Activated CD8-positive, alpha-beta T cell treated with anti-CD3 and anti-CD28 coated beads for 36 hours (primary cell): ENCODE measurements at regions not wholly inside any gene's neighbourhood (a gene's known extent, or its start where the extent isn't known, plus 50 kb on each side); places are given as distances from the start of the nearest gene placed in this dataset.

Experiments used
- ATAC-seq: fragments of 200-7000 bp; cut with Tn5 transposase; one replicate; pipeline ENCODE4 v1.10.0; 2021; ENCODE audit warnings: mild to moderate bottlenecking, moderate library complexity
- CTCF ChIA-PET: fragments of 350-600 bp; sonication (Branson Sonifier 250); formaldehyde crosslinking; loops from one replicate; lab custom pipeline; 2021; ENCODE audit warnings: antibody characterized with exemption; lab: Charles Lee
- POLR2A ChIA-PET: fragments of 350-600 bp; sonication (Branson Sonifier 250); formaldehyde crosslinking; loops from one replicate; lab custom pipeline; 2021; ENCODE audit warnings: antibody characterized with exemption; lab: Charles Lee
- DNase-seq: peaks from one replicate; pipeline ENCODE4 v3.0.0-alpha.2; 2020
- H3K27ac Mint-ChIP-seq: one replicate; pipeline ENCODE4 v1.8.0; 2021; ENCODE audit warnings: mild to moderate bottlenecking, mixed read lengths
- H3K27me3 Mint-ChIP-seq: one replicate; pipeline ENCODE4 v1.8.0; 2021; ENCODE audit warnings: mixed read lengths
- H3K36me3 Mint-ChIP-seq: one replicate; pipeline ENCODE4 v1.8.0; 2021; ENCODE audit warnings: low read depth, mixed read lengths
- H3K4me1 Mint-ChIP-seq: one replicate; pipeline ENCODE4 v1.8.0; 2021; ENCODE audit warnings: low read depth, mixed read lengths
- H3K4me3 Mint-ChIP-seq: one replicate; pipeline ENCODE4 v1.8.0; 2021; ENCODE audit warnings: mild to moderate bottlenecking, moderate library complexity, mixed read lengths
- H3K9me3 Mint-ChIP-seq: one replicate; pipeline ENCODE4 v1.8.0; 2021; ENCODE audit warnings: mixed read lengths
- CTCF ChIP-seq: fragments of 200-600 bp; IDR thresholded peaks from one replicate; pipeline ENCODE4 v1.8.0; 2022; ENCODE audit warnings: antibody characterized with exemption, mild to moderate bottlenecking
- intact Hi-C: fragments of 100-400 bp; cut with micrococcal nuclease; formaldehyde crosslinking; loops from one replicate; pipeline ENCODE4 v1.10.0; 2022

DNA sequence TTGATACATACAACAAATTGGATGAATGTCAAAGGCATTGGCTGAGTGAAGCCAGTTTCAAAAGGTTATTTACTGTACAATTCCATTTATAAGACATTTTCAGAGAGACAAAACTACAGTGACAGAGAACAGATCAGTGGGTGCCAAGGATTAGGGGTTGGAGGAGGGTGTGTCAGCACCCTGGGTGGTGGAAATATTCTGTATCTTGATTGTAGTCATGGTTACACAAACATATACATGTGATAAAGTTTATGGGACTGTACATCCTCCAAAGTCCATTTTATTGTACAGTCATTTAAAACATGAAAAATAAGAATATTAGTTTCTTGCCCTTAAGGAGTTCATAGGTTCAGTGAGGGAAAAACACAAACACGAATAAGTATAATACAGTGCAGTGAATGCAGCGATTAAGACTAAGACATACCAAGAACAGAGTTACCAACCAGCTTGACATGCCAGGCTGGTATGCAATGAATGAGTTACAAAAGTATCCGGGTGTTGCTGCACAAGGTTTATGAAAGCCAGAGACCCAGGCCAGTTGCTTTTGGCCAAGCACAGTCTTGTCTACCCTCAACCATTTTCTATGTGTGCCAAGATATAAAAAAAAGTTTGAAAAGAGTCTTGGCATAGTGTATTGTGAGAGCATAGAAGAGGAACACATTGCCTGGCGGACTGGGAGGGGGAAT, 123.6 kb downstream of the MSL3 start:
- ATAC-seq = no peak
- no peaks in the 10 kb centered on the region for H3K36me3 Mint-ChIP-seq
- intact Hi-C loops = no loop called here
- H3K9me3 Mint-ChIP-seq = no peaks in the 10 kb centered on the region
- DNase-seq = no peak
- H3K27ac Mint-ChIP-seq = no peak overlapping the region
- H3K4me1 Mint-ChIP-seq = no peaks in the 10 kb centered on the region
- ChIA-PET POLR2A (no interaction called here), CTCF (no interaction called here)
- no peak overlapping the region for H3K4me3 Mint-ChIP-seq
- H3K27me3 Mint-ChIP-seq = no peaks in the 10 kb centered on the region
- no peak for TF ChIP-seq CTCF

DNA sequence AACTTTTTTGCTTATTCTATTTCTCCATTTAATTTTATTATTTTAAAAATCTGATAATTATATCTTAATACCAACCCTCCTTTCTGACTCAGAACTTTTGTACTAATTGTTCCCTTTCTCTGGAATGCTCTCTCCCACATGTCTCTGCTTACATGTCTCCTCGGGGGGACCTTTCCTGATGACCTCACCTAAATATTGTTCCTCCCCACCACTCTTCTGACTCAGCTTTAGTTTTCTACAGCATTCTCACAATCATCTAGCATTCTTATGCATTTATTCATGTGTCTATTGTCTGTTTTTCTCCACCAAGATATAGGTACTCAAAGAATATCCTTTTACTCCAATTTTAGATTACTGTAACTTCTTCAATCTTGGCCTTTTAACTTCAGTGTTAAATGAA, 128.7 kb downstream of the MSL3 start:
- Mint-ChIP-seq H3K4me3 (no peak overlapping the region), H3K27me3 (no peaks in the 10 kb centered on the region), H3K9me3 (no peaks in the 10 kb centered on the region), H3K4me1 (no peaks in the 10 kb centered on the region), H3K27ac (no peak overlapping the region), H3K36me3 (no peaks in the 10 kb centered on the region)
- CTCF ChIA-PET = no interaction called here
- DNase-seq = no peak
- intact Hi-C loops = no loop called here
- no peak for TF ChIP-seq CTCF
- ATAC-seq = no peak
- POLR2A ChIA-PET = no interaction called here

GRCh38 chrX:11887175-11887574, 129.1 kb downstream of the MSL3 start:
- H3K4me1 Mint-ChIP-seq = no peaks in the 10 kb centered on the region
- CTCF ChIA-PET = no interaction called here
- no peak for TF ChIP-seq CTCF
- H3K4me3 Mint-ChIP-seq = no peak overlapping the region
- no peaks in the 10 kb centered on the region for H3K9me3 Mint-ChIP-seq
- H3K27ac Mint-ChIP-seq = no peak overlapping the region
- no peaks in the 10 kb centered on the region for H3K27me3 Mint-ChIP-seq
- POLR2A ChIA-PET = no interaction called here
- intact Hi-C loops = no loop called here
- ATAC-seq (no peak), DNase-seq (no peak)
- no peaks in the 10 kb centered on the region for H3K36me3 Mint-ChIP-seq

- ChIA-PET POLR2A (no interaction called here), CTCF (no interaction called here)
- H3K4me3 Mint-ChIP-seq = no peak overlapping the region
- ATAC-seq (no peak), DNase-seq (no peak)
- H3K36me3 Mint-ChIP-seq = no peaks in the 10 kb centered on the region
- no peaks in the 10 kb centered on the region for H3K4me1 Mint-ChIP-seq
- no peak overlapping the region for H3K27ac Mint-ChIP-seq
- intact Hi-C loops = no loop called here
- no peaks in the 10 kb centered on the region for H3K27me3 Mint-ChIP-seq
- no peaks in the 10 kb centered on the region for H3K9me3 Mint-ChIP-seq
- no peak for TF ChIP-seq CTCF
Measured at GRCh38 chrX:11888421-11888820, 130.4 kb downstream of the MSL3 start.

- Mint-ChIP-seq H3K27ac (no peak overlapping the region), H3K27me3 (no peaks in the 10 kb centered on the region), H3K4me1 (no peaks in the 10 kb centered on the region), H3K9me3 (no peaks in the 10 kb centered on the region), H3K36me3 (no peaks in the 10 kb centered on the region), H3K4me3 (no peak overlapping the region)
- POLR2A ChIA-PET = no interaction called here
- ATAC-seq (no peak), DNase-seq (no peak)
- no peak for TF ChIP-seq CTCF
- CTCF ChIA-PET = no interaction called here
- intact Hi-C loops = no loop called here
Measured at GRCh38 chrX:11889791-11890190, 131.8 kb downstream of the MSL3 start.
